HG02678 (cell line): ENCODE measurements at regions not wholly inside any gene's neighbourhood (a gene's known extent, or its start where the extent isn't known, plus 50 kb on each side); places are given as distances from the start of the nearest gene placed in this dataset.

ENCODE experiments used
- ATAC-seq: cut with Tn5 transposase; IDR thresholded peaks from one replicate; pipeline ENCODE4 v1.9.1; 2021; ENCODE audit warnings: mild to moderate bottlenecking, moderate library complexity; ENCODE audit not compliant: unreplicated experiment

- ATAC-seq: no peak
These were observed 336.1 kb upstream of the ADAMTSL1 start for GRCh38 chr9:18137815-18138214.

- no peak for ATAC-seq
These were observed 335.3 kb upstream of the ADAMTSL1 start for GRCh38 chr9:18138656-18139055.

DNA sequence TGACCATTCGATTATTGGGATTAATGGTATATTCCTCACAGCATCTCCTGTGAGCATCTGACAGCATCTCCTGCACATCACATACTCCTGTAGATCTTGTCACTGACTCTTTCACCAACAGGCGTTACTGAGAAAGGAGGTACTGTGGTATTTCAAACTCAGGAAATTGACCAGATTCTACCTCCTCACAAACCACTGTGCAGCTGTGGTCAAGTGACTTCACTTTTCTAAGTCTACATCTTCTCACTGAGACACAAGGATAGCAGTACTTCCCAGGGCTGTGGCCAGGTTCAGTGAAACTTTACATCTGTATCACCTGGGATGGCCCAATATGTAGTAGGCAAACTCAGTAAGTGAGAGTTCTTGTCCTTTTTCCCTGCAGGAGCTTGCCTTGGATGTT, 332.3 kb upstream of the ADAMTSL1 start:
- ATAC-seq: no peak

DNA sequence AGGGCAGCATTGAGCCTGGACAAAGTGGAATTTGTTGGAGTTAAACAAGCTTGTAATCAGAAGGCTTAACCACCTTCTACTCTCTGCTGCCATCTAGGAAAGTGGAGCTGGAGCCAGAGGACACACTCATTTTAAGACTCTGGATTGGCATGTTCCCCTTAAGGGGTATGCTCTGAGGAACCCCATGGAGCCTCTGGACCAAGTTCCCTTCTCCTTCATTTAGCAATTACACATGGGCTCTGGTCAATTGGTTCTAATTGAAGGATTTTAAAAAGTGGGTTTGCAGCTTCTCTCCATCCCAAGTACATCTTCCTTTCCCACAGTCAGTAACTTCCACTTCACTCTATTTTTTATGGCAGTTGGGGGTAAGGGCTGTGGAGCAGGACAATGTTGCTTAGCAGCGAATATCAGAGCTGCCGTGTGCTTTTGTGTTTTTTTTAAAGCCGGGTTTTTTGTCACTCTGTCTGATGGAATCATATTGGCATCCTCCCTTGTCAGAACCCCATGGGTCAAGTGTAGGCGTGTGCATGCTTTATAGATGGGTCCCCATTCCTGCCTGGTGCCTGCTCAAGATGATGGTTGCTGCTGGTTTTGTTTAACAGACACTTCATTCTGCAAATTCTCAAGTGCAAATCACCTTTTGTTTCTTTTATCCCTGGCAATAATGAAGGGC, 330.7 kb upstream of the ADAMTSL1 start:
- ATAC-seq: no peak

DNA sequence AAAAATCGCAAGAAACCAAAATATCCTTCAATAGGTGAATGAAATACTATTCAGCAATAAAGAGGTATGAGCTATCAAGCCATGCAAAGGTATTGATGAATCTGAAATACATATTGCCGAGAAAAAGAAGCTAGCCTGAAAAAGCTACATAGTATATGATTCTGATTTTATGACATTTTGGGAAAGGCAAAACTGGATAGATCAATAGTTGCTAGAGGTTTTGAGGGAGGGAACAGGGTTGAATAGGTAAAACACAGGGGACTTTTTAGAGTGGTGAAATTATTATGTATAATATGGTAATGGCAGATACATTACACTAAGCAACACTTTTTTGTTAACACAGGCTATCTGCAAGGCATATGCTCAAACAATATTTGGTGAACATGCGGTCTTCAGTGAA, 327.6 kb upstream of the ADAMTSL1 start:
- ATAC-seq: no peak

DNA sequence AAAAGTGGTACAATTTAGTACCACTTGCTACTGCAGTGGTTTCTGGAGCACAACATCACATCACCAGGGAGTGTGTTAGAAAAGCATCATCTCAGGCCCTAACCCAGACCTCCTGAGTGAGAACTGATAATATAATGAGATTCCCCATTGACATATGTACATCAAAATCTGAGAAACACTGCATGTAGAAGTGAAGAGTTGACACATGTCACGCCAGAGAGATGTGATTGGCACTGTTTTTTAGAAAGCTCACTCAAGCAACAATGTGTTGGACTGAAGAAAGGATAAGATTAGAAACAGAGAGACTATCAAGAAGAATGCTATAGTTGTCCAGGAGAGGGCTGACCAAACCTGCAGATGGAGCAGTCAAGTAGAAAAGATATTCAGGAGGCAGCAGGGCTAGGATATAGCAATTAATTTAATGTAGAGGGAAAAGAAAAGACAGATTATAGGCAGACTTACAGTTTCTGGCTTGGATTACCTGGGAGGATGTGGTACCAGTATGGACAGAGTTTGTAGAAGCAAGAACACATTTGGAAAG, 324.4 kb upstream of the ADAMTSL1 start:
- no peak for ATAC-seq

DNA sequence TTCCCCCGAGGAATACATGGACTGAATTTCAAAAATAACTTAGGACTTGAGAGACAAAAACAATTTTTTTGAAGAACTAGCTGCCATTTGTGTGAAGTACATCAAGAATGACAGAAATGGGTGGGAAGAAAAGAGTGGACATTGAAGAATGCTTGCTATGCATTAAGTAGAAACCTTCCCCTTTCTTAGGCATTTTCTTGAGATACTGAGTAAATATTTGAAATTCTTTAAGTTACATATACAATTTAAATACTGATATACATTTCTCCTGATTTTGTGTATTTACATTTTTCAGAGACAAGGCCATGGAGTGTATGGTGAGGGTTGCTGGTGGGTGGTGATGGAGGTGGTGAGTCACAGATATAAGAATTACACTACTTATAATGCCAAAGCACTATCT, 319.3 kb upstream of the ADAMTSL1 start:
- no peak for ATAC-seq

DNA sequence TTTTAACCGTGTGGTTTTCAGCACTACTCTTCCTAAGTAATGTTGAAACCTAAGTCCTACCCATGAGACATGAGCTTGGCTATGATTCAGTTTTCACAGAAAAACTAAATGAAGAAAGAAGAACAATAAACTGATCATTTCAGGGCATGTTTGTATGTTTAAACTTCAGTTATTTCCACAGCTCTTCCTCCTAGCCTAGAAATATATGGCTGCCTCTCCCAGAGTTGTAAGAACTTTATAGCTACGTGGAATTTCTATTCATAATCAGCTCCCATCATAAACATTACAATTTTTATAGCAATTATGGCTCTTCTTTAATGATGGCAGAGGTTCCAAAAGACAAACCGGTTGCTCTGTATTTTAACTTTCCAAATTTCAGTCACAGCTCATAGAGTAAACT, 314.7 kb upstream of the ADAMTSL1 start:
- ATAC-seq: no peak

DNA sequence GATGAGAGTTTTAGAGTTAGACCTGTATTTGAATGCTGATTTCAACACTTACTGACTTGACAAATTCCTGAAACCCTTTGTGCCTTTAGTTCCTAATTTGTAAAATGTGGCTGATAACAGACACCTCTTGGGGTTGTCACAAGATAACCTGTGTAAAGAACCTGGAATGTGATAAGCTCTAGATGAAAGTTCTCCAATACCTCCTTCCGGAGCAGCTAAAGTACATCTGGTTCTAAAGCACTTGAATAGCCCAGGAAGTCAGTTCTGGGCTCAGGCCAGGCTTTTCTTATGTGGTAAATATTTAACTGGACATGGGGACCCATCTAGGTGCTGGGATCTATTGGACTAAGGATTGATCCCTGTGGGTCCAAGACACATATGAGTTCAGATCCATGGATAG, 310.8 kb upstream of the ADAMTSL1 start:
- ATAC-seq: no peak

DNA sequence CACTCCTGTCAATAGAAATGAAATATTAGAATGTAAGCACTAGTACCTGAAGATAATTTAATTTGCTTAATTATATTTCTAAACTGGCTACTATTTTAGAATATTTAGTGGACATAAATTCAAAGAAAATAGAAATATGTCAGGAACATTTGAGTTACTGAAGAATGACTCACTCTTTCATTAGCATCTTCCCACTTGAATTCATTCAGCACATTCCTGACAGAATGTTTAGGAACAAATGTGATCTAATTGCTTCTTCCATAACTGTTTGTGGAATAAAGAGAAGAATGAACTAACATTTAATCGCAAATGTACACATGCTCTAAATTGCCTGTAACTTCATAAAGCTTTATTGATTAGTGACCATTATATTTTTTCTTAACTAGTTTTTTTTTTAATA, 306.2 kb upstream of the ADAMTSL1 start:
- ATAC-seq: no peak

DNA sequence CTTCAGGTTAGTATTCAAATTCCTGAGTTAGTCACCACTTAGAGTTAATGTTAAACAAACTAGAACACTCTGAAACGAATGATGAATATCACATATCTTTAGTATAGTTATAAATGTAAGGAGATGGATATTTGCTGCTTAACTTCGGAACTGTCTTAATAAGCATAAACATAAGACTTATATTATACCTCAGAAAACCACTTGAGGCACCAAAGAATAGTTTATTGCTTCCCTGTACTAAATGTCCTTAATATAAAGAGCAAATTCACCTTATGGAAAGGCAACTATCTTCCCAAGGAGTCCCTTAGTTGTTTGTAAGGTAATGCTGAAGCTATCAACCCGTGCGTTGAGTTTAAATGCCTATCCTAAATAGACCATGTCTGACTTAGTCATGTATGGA, 300.0 kb upstream of the ADAMTSL1 start:
- ATAC-seq: no peak

GRCh38 chr9:18182636-18183035, 291.3 kb upstream of the ADAMTSL1 start:
- no peak for ATAC-seq

- ATAC-seq: no peak
These were observed 290.0 kb upstream of the ADAMTSL1 start for GRCh38 chr9:18183974-18184373.

GRCh38 chr9:18184401-18184800, 289.6 kb upstream of the ADAMTSL1 start:
- ATAC-seq: no peak

GRCh38 chr9:18185196-18185595, 288.8 kb upstream of the ADAMTSL1 start:
- no peak for ATAC-seq

DNA sequence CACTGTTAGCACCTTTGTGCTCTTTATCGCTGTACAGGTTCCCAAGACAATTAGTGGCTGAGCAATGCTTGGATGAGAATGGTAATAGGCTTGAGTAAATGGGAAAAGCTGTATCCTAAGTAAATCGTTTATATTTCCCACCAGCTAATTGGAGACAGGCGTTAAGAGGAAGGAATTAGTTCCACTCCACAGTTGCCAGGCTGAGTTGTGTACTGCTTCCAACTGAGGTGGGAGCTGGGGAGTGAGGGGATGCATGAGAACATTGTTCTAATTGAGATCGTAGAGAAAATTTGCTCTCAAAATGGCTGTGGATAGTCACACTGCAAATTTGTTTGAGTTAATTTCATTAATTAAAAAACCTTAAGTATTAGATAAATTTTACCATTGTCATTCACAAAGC, 285.0 kb upstream of the ADAMTSL1 start:
- ATAC-seq: no peak

- ATAC-seq: no peak
These were observed 283.9 kb upstream of the ADAMTSL1 start for GRCh38 chr9:18189871-18190670.

GRCh38 chr9:18190671-18191374, 283.1 kb upstream of the ADAMTSL1 start:
- ATAC-seq: no peak

- no peak for ATAC-seq
These were observed 279.6 kb upstream of the ADAMTSL1 start for GRCh38 chr9:18194316-18194715.

DNA sequence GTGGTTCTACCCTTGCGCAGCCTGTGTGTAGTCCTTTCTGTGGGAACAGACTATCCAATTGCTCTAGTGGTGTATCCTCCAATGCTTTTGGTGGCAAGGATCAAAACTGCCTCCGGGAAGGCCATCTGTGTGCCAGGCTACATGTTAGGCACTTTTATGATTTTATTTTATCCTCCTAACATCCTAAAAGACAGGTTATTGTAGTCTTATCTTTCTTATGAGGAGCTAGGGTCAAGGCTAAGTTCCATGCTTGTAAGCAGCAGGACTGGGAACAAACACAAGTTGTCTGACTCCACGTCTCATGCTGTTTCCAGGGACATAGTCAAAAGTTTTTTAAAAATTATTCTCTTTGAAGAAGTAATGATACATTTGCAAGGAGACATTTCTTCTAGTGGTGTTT, 278.7 kb upstream of the ADAMTSL1 start:
- no peak for ATAC-seq

- ATAC-seq: no peak
These were observed 271.0 kb upstream of the ADAMTSL1 start for GRCh38 chr9:18202924-18203323.

- ATAC-seq: no peak
These were observed 266.2 kb upstream of the ADAMTSL1 start for GRCh38 chr9:18207735-18208134.
